HG02973 (cell line): ENCODE measurements at regions not wholly inside any gene's neighbourhood (a gene's known extent, or its start where the extent isn't known, plus 50 kb on each side); places are given as distances from the start of the nearest gene placed in this dataset.
A peak's percentile ranks its signal among the peaks of the same experiment; 100 is the strongest.
"Not testable (repeated sequence)": the region's sequence is repeated elsewhere in the genome, so short reads cannot be mapped to it uniquely, and the experiment has no call there.

Experiments used
- ATAC-seq: cut with Tn5 transposase; IDR thresholded peaks from one replicate; pipeline ENCODE4 v1.9.1; 2021; ENCODE audit warnings: moderate library complexity; ENCODE audit not compliant: unreplicated experiment

- ATAC-seq, result no peak
Observed at GRCh38 chr5:112472614-112473013, 53.5 kb upstream of the EPB41L4A start.

- no peak for ATAC-seq
Observed at GRCh38 chr5:112473989-112474388, 54.9 kb upstream of the EPB41L4A start.

GRCh38 chr5:112475747-112476365 is 56.8 kb upstream of the EPB41L4A start:
- no peak for ATAC-seq

- ATAC-seq, result no peak
Observed at GRCh38 chr5:112479418-112479817, 60.3 kb upstream of the EPB41L4A start.

GRCh38 chr5:112480501-112480900 is 61.4 kb upstream of the EPB41L4A start:
- ATAC-seq, result no peak

- no peak for ATAC-seq
Observed at GRCh38 chr5:112483704-112484103, 64.6 kb upstream of the EPB41L4A start.

GRCh38 chr5:112485934-112486355 is 66.9 kb upstream of the EPB41L4A start:
- no peak for ATAC-seq

GRCh38 chr5:112491257-112491656 is 72.2 kb upstream of the EPB41L4A start:
- ATAC-seq, result no peak

GRCh38 chr5:112492291-112492690 is 73.2 kb upstream of the EPB41L4A start:
- peak; percentile 97 for ATAC-seq

GRCh38 chr5:112503749-112504501 is 84.8 kb upstream of the EPB41L4A start:
- not testable (repeated sequence) for ATAC-seq

- not testable (repeated sequence) for ATAC-seq
Observed at GRCh38 chr5:112509097-112509496, 90.0 kb upstream of the EPB41L4A start.

- no peak for ATAC-seq
Observed at GRCh38 chr5:112511920-112512319, 92.8 kb upstream of the EPB41L4A start.

GRCh38 chr5:112512901-112513300 is 93.8 kb upstream of the EPB41L4A start:
- ATAC-seq, result no peak

GRCh38 chr5:112514111-112514510 is 95.0 kb upstream of the EPB41L4A start:
- ATAC-seq, result no peak

- not testable (repeated sequence) for ATAC-seq
Observed at GRCh38 chr5:112520474-112520873, 101.4 kb upstream of the EPB41L4A start.

GRCh38 chr5:112522891-112523673 is 104.0 kb upstream of the EPB41L4A start:
- ATAC-seq, result peak; percentile 51

- ATAC-seq, result peak; percentile 77
Observed at GRCh38 chr5:112523674-112524263, 104.7 kb upstream of the EPB41L4A start.

- no peak for ATAC-seq
Observed at GRCh38 chr5:112525217-112525616, 106.1 kb upstream of the EPB41L4A start.

GRCh38 chr5:112528928-112529327 is 109.9 kb upstream of the EPB41L4A start:
- ATAC-seq, result no peak

GRCh38 chr5:112529525-112529924 is 110.4 kb upstream of the EPB41L4A start:
- ATAC-seq, result peak; percentile 60

- no peak for ATAC-seq
Observed at GRCh38 chr5:112532654-112533360, 113.7 kb upstream of the EPB41L4A start.
